ENCODE measurements at regions not wholly inside any gene's neighbourhood (a gene's known extent, or its start where the extent isn't known, plus 50 kb on each side); places are given as distances from the start of the nearest gene placed in this dataset.

DNA sequence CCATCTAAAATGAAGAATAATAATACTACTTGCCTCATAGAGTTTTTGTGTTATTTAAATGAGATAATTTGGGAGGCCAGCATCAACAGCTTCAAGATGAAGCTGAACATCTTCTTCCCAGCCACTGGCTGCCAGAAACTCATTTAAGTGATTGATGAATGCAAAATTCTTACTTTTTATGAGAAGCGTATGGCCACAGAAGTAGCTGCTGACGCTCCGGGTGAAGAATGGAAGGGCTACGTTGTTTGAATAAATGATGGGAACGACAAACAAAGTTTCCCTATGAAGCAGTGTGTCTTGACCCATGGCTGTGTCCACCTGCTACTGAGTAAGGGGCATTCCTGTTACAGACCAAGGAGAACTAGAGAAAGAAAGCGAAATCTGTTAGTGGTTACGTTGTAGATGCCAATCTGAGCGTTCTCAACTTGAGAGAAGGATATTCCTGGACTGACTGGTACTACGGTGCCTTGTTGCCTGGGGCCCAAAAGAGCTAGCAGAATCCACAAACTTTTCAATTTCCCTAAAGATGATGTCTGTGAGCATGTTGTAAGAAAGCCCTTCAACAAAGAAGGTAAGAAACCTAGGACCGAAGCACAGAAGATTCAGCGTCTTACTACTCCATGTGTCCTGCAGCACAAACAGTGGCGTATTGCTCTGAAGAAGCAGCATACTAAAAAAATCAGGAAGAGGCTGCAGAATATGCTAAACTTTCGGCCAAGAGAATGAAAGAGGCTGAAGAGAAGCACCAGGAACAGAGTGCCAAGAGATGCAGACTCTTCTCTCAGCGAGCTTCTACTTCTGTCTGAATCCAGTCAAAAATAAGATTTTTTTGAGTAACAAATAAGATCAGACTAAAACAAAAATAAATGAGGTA, 100.0 kb upstream of the LRIG3 start:
- no peaks in the 10 kb centered on the region for H3K9me3 ChIP-seq (replicated peaks; ENCODE audit: control insufficient read depth, insufficient read depth, low read length)
- no peak overlapping the region for H3K9ac ChIP-seq (ENCODE audit: control insufficient read depth, insufficient read depth, low read length)
- ChIA-PET POLR2A (no interaction called here), SMC1A (ENCODE audit: uncharacterized antibody, unreplicated experiment) (no interaction called here), CTCF (no interaction called here), RAD21 (ENCODE audit: unreplicated experiment) (no interaction called here)
- ATAC-seq (no peak), FAIRE-seq (no peak), DNase-seq (ENCODE audit: low read depth, low spot score) (no peak)
- H3K4me1 ChIP-seq (ENCODE audit: control insufficient read depth, insufficient read depth, low read length) = no peaks in the 10 kb centered on the region
- H3K36me3 ChIP-seq (ENCODE audit: control insufficient read depth in 2 of 2, insufficient read depth in 2 of 2, low read length in 1 of 2) = no peaks in the 10 kb centered on the region
- in situ Hi-C loops (cut with MboI) = no loop called here
- no peaks in the 10 kb centered on the region for H3K79me2 ChIP-seq (ENCODE audit: control insufficient read depth, insufficient read depth, low read length)
- BruUV-seq (replicated peaks) = no TSS peak
- 50% methylated on average over 14 of the region's 14 CpGs for WGBS (ENCODE audit: insufficient coverage, insufficient replicate concordance, low lambda C conversion rate, missing lambda C conversion rate)
- no peak overlapping the region for H3K27ac ChIP-seq (ENCODE audit: control insufficient read depth, insufficient read depth)
- H4K20me1 ChIP-seq (ENCODE audit: control insufficient read depth, insufficient read depth) = no peaks in the 10 kb centered on the region
- H2AFZ ChIP-seq (ENCODE audit: control insufficient read depth, low read depth, low read length) = no peak overlapping the region
- intact Hi-C loops (cut with micrococcal nuclease; ENCODE audit: unreplicated experiment) = no loop called here
- TF ChIP-seq BHLHE40 (IDR thresholded peaks at IDR 0.05; ENCODE audit: borderline replicate concordance in 1 of 2, low read depth in 2 of 2, low read length in 1 of 2) = no peak
- TF ChIP-seq, protein P1, sequence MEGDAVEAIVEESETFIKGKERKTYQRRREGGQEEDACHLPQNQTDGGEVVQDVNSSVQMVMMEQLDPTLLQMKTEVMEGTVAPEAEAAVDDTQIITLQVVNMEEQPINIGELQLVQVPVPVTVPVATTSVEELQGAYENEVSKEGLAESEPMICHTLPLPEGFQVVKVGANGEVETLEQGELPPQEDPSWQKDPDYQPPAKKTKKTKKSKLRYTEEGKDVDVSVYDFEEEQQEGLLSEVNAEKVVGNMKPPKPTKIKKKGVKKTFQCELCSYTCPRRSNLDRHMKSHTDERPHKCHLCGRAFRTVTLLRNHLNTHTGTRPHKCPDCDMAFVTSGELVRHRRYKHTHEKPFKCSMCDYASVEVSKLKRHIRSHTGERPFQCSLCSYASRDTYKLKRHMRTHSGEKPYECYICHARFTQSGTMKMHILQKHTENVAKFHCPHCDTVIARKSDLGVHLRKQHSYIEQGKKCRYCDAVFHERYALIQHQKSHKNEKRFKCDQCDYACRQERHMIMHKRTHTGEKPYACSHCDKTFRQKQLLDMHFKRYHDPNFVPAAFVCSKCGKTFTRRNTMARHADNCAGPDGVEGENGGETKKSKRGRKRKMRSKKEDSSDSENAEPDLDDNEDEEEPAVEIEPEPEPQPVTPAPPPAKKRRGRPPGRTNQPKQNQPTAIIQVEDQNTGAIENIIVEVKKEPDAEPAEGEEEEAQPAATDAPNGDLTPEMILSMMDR (IDR thresholded peaks at IDR 0.05 in 2 of 3, conservative IDR thresholded peaks at IDR 0.05 in 1 of 3; ENCODE audit: control insufficient read depth in 2 of 3, extremely low read depth in 1 of 3, insufficient read depth in 1 of 3, low read depth in 3 of 3, low read length in 3 of 3) = no peak
- no peak for TF ChIP-seq SUPT20H (IDR thresholded peaks at IDR 0.05; ENCODE audit: borderline replicate concordance, control insufficient read depth, low read depth, low read length)
- TF ChIP-seq ZBED1 (IDR thresholded peaks at IDR 0.05; ENCODE audit: borderline replicate concordance) = no peak
- no peak for TF ChIP-seq HDAC6 (IDR thresholded peaks at IDR 0.05; ENCODE audit: unreplicated experiment)
- TF ChIP-seq FOXK2 (IDR thresholded peaks at IDR 0.05) = no peak
- TF ChIP-seq, protein P2, sequence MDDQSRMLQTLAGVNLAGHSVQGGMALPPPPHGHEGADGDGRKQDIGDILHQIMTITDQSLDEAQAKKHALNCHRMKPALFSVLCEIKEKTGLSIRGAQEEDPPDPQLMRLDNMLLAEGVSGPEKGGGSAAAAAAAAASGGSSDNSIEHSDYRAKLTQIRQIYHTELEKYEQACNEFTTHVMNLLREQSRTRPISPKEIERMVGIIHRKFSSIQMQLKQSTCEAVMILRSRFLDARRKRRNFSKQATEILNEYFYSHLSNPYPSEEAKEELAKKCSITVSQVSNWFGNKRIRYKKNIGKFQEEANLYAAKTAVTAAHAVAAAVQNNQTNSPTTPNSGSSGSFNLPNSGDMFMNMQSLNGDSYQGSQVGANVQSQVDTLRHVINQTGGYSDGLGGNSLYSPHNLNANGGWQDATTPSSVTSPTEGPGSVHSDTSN (IDR thresholded peaks at IDR 0.05; ENCODE audit: insufficient replicate concordance, low read depth, low read length) = no peak
- TF ChIP-seq TCF12 (IDR thresholded peaks at IDR 0.05; ENCODE audit: low read depth, low read length) = no peak
- no peak for TF ChIP-seq MTA2 (IDR thresholded peaks at IDR 0.05; ENCODE audit: low read depth)
- TF ChIP-seq, protein P3, sequence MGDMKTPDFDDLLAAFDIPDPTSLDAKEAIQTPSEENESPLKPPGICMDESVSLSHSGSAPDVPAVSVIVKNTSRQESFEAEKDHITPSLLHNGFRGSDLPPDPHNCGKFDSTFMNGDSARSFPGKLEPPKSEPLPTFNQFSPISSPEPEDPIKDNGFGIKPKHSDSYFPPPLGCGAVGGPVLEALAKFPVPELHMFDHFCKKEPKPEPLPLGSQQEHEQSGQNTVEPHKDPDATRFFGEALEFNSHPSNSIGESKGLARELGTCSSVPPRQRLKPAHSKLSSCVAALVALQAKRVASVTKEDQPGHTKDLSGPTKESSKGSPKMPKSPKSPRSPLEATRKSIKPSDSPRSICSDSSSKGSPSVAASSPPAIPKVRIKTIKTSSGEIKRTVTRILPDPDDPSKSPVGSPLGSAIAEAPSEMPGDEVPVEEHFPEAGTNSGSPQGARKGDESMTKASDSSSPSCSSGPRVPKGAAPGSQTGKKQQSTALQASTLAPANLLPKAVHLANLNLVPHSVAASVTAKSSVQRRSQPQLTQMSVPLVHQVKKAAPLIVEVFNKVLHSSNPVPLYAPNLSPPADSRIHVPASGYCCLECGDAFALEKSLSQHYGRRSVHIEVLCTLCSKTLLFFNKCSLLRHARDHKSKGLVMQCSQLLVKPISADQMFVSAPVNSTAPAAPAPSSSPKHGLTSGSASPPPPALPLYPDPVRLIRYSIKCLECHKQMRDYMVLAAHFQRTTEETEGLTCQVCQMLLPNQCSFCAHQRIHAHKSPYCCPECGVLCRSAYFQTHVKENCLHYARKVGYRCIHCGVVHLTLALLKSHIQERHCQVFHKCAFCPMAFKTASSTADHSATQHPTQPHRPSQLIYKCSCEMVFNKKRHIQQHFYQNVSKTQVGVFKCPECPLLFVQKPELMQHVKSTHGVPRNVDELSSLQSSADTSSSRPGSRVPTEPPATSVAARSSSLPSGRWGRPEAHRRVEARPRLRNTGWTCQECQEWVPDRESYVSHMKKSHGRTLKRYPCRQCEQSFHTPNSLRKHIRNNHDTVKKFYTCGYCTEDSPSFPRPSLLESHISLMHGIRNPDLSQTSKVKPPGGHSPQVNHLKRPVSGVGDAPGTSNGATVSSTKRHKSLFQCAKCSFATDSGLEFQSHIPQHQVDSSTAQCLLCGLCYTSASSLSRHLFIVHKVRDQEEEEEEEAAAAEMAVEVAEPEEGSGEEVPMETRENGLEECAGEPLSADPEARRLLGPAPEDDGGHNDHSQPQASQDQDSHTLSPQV (IDR thresholded peaks at IDR 0.05) = no peak
- TF ChIP-seq RB1 (IDR thresholded peaks at IDR 0.05; ENCODE audit: borderline replicate concordance) = no peak
- H3K27me3 ChIP-seq (replicated peaks in 1 of 2; ENCODE audit: control insufficient read depth in 2 of 2, insufficient read depth in 2 of 2, low read length in 1 of 2) = no peaks in the 10 kb centered on the region
- no peak overlapping the region for H3K4me3 ChIP-seq
- H3K4me2 ChIP-seq (ENCODE audit: control insufficient read depth, insufficient read depth) = no peak overlapping the region

All from GM12878 (cell line).